Right kidney (tissue), 1 donor: ENCODE measurements at regions not wholly inside any gene's neighbourhood (a gene's known extent, or its start where the extent isn't known, plus 50 kb on each side); places are given as distances from the start of the nearest gene placed in this dataset.

Experiments
- DNase-seq: peaks from one replicate; pipeline ENCODE4 v3.0.0-alpha.2; 2016

- DNase-seq = no peak
Measured at GRCh38 chr9:26392639-26393038, 500.0 kb downstream of the CAAP1 start.

GRCh38 chr9:26391036-26391435, 501.6 kb downstream of the CAAP1 start:
- no peak for DNase-seq

- no peak for DNase-seq
Measured at GRCh38 chr9:26375448-26375847, 517.2 kb downstream of the CAAP1 start.

- no peak for DNase-seq
Measured at GRCh38 chr9:26373616-26374015, 519.0 kb downstream of the CAAP1 start.

- no peak for DNase-seq
Measured at GRCh38 chr9:26371236-26371635, 521.4 kb downstream of the CAAP1 start.

GRCh38 chr9:26369093-26369492, 523.5 kb downstream of the CAAP1 start:
- no peak for DNase-seq

DNA sequence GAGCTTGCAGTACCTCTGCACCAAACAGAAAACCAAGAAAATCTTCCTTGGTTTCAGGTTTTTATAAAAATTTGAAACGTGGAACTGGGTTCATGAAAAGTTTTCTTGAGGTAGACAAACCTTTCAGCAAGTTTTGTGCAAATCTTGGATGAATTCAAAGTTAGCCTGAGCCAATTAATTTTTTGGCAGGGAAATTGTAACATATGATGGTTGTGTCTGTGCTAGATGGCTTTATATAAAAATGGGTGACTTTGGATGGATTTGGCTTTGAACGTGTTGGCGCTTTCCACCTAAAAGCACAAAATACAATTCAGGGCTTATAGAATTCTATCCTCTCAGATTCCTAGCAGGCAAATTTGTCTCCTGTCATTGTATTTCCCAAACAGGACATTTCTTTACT, 524.4 kb downstream of the CAAP1 start:
- DNase-seq = no peak

GRCh38 chr9:26361010-26361409, 531.6 kb downstream of the CAAP1 start:
- DNase-seq = no peak

DNA sequence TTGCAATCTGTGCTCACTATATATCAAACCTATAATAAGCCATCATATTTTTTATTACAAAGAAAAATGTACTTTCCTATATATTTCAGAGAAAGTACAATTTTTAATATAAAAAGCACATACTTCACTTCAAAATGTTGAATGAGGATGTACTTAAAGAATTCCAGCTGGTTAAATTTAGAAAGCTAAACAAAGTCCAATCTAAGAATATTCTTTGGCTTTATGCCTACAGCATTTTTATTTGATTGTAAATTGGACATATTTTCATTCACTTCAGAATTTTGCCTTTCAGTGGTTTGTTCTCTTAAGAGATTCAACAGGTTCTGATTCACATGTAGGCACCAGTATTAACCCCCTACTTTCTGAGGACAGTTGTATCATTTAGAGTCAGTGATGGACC, 533.8 kb downstream of the CAAP1 start:
- no peak for DNase-seq

GRCh38 chr9:26357803-26358344, 534.7 kb downstream of the CAAP1 start:
- DNase-seq = no peak

- DNase-seq = no peak
Measured at GRCh38 chr9:26356491-26356890, 536.1 kb downstream of the CAAP1 start.

DNA sequence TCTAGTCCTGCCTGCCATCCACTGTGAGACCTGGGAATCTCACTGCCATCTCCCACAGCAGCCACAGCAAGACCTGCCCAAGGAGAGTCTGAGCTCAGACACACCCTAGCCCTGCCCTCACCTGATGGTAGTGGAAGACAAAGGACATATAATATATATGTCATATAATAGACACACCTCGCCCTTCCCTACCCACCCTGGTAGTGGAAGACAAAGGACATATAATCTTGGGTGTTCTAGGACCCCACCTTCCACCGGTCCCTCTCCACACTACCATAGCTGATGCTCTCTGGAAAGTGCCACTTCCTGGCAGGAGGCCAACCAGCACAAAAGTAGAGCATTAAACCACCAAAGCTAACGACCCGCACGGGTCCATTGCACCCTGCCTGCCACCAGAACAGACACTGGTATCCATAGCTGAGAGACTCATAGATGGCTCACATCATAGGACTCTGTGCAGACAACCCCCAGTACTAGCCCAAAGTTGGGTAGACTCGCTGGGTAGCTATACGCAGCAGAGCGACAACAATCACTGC, 545.6 kb downstream of the CAAP1 start:
- no peak for DNase-seq

DNA sequence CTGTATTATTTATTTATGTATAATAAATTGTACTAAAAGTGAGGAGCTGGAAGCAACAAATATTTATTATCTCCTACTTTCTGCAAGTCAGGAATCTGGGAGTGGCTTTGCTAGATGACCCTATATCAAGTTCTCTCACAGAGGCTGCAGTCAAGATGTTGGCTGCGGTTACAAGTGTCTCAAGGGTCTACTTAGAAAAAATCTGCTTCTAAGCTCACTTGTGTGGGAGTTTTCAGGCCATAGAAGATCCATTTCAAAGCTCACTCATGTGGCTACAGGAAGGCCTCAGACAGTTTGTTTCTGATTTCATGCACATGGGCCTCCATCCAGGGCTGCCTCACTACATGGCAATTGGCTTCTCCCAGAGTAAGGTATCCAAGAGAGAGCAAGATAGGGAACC, 551.1 kb downstream of the CAAP1 start:
- no peak for DNase-seq

DNA sequence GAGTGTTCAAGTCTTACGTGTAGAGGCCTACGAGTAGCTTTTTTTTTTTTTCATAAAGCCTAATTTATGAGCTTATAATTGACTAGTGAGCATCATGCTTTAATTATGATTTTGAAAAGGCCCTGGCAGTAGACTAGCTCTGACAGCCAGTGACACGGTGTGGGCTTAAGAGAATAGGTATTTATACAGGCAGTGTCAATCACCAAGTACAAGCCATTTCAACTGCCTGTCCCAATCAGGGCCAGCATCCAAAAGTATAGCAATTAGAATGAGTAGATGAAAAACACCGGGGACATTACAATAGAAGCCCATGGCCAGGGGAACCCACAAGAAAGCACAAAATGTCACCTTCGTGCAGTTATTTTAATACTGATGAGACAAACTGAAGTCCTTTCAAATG, 552.8 kb downstream of the CAAP1 start:
- DNase-seq = no peak

DNA sequence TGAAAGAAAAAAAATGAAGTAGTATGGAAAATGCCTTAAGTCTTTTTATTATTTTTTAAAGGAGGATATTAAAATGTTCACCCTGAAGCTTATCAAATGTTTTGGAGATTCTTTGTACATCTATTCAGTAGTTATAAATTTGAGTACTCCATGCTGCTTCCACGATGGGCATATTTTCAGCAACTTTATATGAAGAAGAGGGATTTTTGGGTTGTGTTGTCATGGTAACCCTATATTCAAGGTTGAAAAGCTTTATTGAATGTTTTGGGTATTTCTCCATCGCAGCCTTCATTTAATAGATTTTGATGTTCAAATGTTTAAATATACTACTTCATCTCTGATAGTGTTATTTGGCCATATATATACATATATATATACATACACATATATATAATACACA, 557.5 kb downstream of the CAAP1 start:
- no peak for DNase-seq

GRCh38 chr9:26334706-26335105, 557.9 kb downstream of the CAAP1 start:
- DNase-seq = no peak

DNA sequence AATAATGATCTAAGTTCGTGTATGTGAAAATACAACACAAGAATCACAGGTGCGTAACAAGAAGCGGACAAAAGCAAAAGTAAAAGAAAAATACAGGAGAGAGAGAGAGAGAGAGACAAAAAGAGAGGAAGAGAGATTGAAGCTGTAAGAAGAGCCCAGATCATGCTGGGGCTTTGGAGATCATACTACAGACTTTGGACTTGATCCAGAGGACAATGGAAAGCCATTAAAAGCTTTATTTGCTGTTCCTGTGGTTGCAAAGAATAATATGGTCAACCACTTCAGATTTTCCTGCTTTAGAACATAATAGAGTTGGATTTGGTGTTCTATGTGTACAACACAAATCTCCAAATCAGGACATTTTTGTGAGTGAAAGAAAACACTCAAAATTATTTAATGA, 561.4 kb downstream of the CAAP1 start:
- no peak for DNase-seq

- DNase-seq = no peak
Measured at GRCh38 chr9:26329974-26330373, 562.6 kb downstream of the CAAP1 start.

- peak; percentile 32 for DNase-seq
Measured at GRCh38 chr9:26326563-26326962, 566.0 kb downstream of the CAAP1 start.

DNA sequence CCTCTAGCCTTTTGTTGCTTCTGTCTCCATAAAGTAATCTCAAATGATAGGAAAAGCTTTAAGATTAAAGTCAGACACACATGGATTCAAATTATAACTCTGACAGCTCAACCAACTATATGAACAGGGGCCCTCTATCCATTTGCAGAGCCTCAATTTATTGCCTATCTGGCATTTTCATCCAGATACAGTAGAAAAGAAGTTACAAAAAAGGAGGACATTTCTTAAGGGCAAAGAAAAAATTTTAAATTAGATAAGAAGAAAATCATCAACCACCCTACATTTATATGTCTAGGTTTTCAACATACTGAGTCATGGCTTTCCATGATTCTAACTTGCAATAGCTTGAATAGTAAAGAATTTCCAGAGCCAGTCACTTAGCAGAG, 567.2 kb downstream of the CAAP1 start:
- DNase-seq = no peak

DNA sequence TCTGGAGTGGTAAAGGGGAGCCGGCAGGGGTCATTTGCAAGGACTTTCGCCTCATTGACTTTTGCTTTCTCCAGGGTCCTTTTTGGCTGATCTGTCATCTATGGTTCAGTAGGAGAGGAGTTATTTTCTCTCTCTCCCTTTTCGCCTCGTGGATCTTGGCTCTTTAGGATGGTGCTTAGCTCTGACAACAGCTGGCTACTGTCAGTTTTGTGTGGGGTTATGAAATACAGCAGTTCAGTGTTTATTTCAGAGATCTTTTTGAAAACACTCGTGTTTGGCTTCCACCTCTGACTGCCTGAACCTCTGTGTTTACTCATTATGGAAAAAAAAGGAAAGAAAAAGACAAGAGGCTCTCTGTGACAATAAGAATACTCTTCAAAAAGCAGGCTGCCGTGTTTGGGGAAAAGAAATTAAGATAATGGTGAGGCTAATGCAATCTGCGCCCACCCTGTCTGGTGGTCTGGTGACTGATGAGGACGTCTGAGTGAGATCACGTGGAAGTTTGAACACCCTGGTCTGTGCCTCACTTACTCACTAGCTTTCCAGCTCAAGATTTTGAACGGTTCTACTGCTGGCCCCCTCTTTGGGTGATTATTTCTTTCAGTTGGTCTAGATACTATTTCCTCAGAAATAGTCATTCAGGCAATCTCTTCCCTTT, 567.7 kb downstream of the CAAP1 start:
- DNase-seq = peak; percentile 16

GRCh38 chr9:26321935-26322334, 570.7 kb downstream of the CAAP1 start:
- DNase-seq = no peak

GRCh38 chr9:26319859-26320258, 572.7 kb downstream of the CAAP1 start:
- no peak for DNase-seq

GRCh38 chr9:26313108-26313507, 579.5 kb downstream of the CAAP1 start:
- DNase-seq = no peak
